Effector memory CD4-positive, alpha-beta T cell (primary cell): ENCODE measurements at regions not wholly inside any gene's neighbourhood (a gene's known extent, or its start where the extent isn't known, plus 50 kb on each side); places are given as distances from the start of the nearest gene placed in this dataset.

Experiments
- DNase-seq, 3 donors: peaks; one replicate each; pipeline ENCODE4 v3.0.0-alpha.2; 2020
- H3K27ac ChIP-seq: 2 replicates; pipeline ENCODE4 v1.7.0; 2013; ENCODE audit warnings: mild to moderate bottlenecking, low read length, moderate library complexity; ENCODE audit not compliant: insufficient read depth, poor library complexity, severe bottlenecking
- H3K27me3 ChIP-seq: replicated peaks from 2 replicates; pipeline ENCODE4 v1.7.0; 2013; ENCODE audit warnings: mild to moderate bottlenecking, low read length; ENCODE audit not compliant: insufficient read depth, control insufficient read depth, poor library complexity, severe bottlenecking
- H3K36me3 ChIP-seq: 2 replicates; pipeline ENCODE4 v1.7.0; 2013; ENCODE audit warnings: mild to moderate bottlenecking, low read length, moderate library complexity; ENCODE audit not compliant: control insufficient read depth, insufficient read depth
- H3K4me1 ChIP-seq: 2 replicates; pipeline ENCODE4 v1.7.0; 2013; ENCODE audit warnings: low read length, mild to moderate bottlenecking; ENCODE audit not compliant: control insufficient read depth, insufficient read depth, poor library complexity, severe bottlenecking
- H3K4me3 ChIP-seq: 2 replicates; pipeline ENCODE4 v1.7.0; 2013; ENCODE audit warnings: low read length, low read depth, mild to moderate bottlenecking; ENCODE audit not compliant: insufficient read depth, poor library complexity, severe bottlenecking
- H3K9me3 ChIP-seq: 2 replicates; pipeline ENCODE4 v1.7.0; 2013; ENCODE audit warnings: mild to moderate bottlenecking, low read length, moderate library complexity; ENCODE audit not compliant: control insufficient read depth

GRCh38 chr15:97687654-97688053, 272.8 kb upstream of the ARRDC4 start:
- DNase-seq, result no peak
- no peaks in the 10 kb centered on the region for H3K9me3 ChIP-seq
- H3K27me3 ChIP-seq, result no peaks in the 10 kb centered on the region
- H3K36me3 ChIP-seq, result no peaks in the 10 kb centered on the region
- H3K4me1 ChIP-seq, result no peaks in the 10 kb centered on the region
- no peak overlapping the region for H3K27ac ChIP-seq
- H3K4me3 ChIP-seq, result no peak overlapping the region

- no peaks in the 10 kb centered on the region for H3K27me3 ChIP-seq
- no peak for DNase-seq
- no peaks in the 10 kb centered on the region for H3K36me3 ChIP-seq
- H3K27ac ChIP-seq, result no peak overlapping the region
- H3K4me3 ChIP-seq, result no peak overlapping the region
- H3K4me1 ChIP-seq, result no peaks in the 10 kb centered on the region
- no peaks in the 10 kb centered on the region for H3K9me3 ChIP-seq
Measured at GRCh38 chr15:97688177-97688576, 272.3 kb upstream of the ARRDC4 start.

GRCh38 chr15:97688886-97689285, 271.6 kb upstream of the ARRDC4 start:
- Histone ChIP-seq H3K9me3 (no peaks in the 10 kb centered on the region), H3K36me3 (no peaks in the 10 kb centered on the region), H3K27ac (no peak overlapping the region), H3K27me3 (no peaks in the 10 kb centered on the region), H3K4me1 (no peaks in the 10 kb centered on the region), H3K4me3 (no peak overlapping the region)
- DNase-seq, result no peak

- no peak overlapping the region for H3K4me3 ChIP-seq
- DNase-seq, result no peak
- no peaks in the 10 kb centered on the region for H3K36me3 ChIP-seq
- H3K4me1 ChIP-seq, result no peaks in the 10 kb centered on the region
- H3K27me3 ChIP-seq, result no peaks in the 10 kb centered on the region
- no peaks in the 10 kb centered on the region for H3K9me3 ChIP-seq
- no peak overlapping the region for H3K27ac ChIP-seq
Measured at GRCh38 chr15:97691078-97691477, 269.4 kb upstream of the ARRDC4 start.

- Histone ChIP-seq H3K27me3 (no peaks in the 10 kb centered on the region), H3K27ac (no peak overlapping the region), H3K36me3 (no peaks in the 10 kb centered on the region), H3K9me3 (no peaks in the 10 kb centered on the region), H3K4me3 (no peak overlapping the region), H3K4me1 (no peaks in the 10 kb centered on the region)
- DNase-seq, result no peak
Measured at GRCh38 chr15:97691799-97692198, 268.7 kb upstream of the ARRDC4 start.

GRCh38 chr15:97692301-97693015, 268.0 kb upstream of the ARRDC4 start:
- no peaks in the 10 kb centered on the region for H3K27me3 ChIP-seq
- no peaks in the 10 kb centered on the region for H3K36me3 ChIP-seq
- no peak overlapping the region for H3K4me3 ChIP-seq
- no peak overlapping the region for H3K27ac ChIP-seq
- no peaks in the 10 kb centered on the region for H3K4me1 ChIP-seq
- no peak for DNase-seq
- H3K9me3 ChIP-seq, result no peaks in the 10 kb centered on the region

- H3K9me3 ChIP-seq, result no peaks in the 10 kb centered on the region
- no peaks in the 10 kb centered on the region for H3K36me3 ChIP-seq
- no peak overlapping the region for H3K4me3 ChIP-seq
- H3K27me3 ChIP-seq, result no peaks in the 10 kb centered on the region
- no peak overlapping the region for H3K27ac ChIP-seq
- H3K4me1 ChIP-seq, result no peaks in the 10 kb centered on the region
- DNase-seq, result no peak
Measured at GRCh38 chr15:97694456-97694855, 266.0 kb upstream of the ARRDC4 start.

GRCh38 chr15:97703400-97703799, 257.1 kb upstream of the ARRDC4 start:
- Histone ChIP-seq H3K9me3 (no peaks in the 10 kb centered on the region), H3K27me3 (no peaks in the 10 kb centered on the region), H3K4me1 (no peaks in the 10 kb centered on the region), H3K27ac (no peak overlapping the region), H3K4me3 (no peak overlapping the region), H3K36me3 (no peaks in the 10 kb centered on the region)
- no peak for DNase-seq

GRCh38 chr15:97706059-97706458, 254.4 kb upstream of the ARRDC4 start:
- Histone ChIP-seq H3K4me3 (no peak overlapping the region), H3K9me3 (no peaks in the 10 kb centered on the region), H3K27me3 (no peaks in the 10 kb centered on the region), H3K36me3 (no peaks in the 10 kb centered on the region), H3K27ac (no peak overlapping the region), H3K4me1 (no peaks in the 10 kb centered on the region)
- DNase-seq, result no peak

- Histone ChIP-seq H3K4me3 (no peak overlapping the region), H3K9me3 (no peaks in the 10 kb centered on the region), H3K36me3 (no peaks in the 10 kb centered on the region), H3K27ac (no peak overlapping the region), H3K4me1 (no peaks in the 10 kb centered on the region), H3K27me3 (no peaks in the 10 kb centered on the region)
- DNase-seq, result no peak
Measured at GRCh38 chr15:97708252-97708651, 252.3 kb upstream of the ARRDC4 start.
